ENCODE measurements at regions not wholly inside any gene's neighbourhood (a gene's known extent, or its start where the extent isn't known, plus 50 kb on each side); places are given as distances from the start of the nearest gene placed in this dataset.

GRCh38 chr10:1968257-1969033, 231.1 kb upstream of the ADARB2 start:
- DNase-seq (ENCODE audit: insufficient read length, low spot score, missing footprints) = no peak

GRCh38 chr10:1966712-1967376, 229.5 kb upstream of the ADARB2 start:
- Histone ChIP-seq H3K4me1 (ENCODE audit: insufficient read depth, low read length) (no peaks in the 10 kb centered on the region), H3K4me3 (ENCODE audit: insufficient read depth, low read length) (no peak overlapping the region), H3K27ac (ENCODE audit: low read depth, low read length) (no peak overlapping the region), H3K9me3 (ENCODE audit: low read depth, low read length) (peaks cover 10% of the 10 kb centered on the region), H3K4me2 (ENCODE audit: insufficient read depth, low read length) (no peak overlapping the region), H3K79me2 (ENCODE audit: insufficient read depth, low read length) (no peaks in the 10 kb centered on the region), H3K27me3 (ENCODE audit: insufficient read depth, low read length) (no peaks in the 10 kb centered on the region), H3K36me3 (ENCODE audit: insufficient read depth, low read length) (no peaks in the 10 kb centered on the region), H2AFZ (ENCODE audit: low read length) (no peak overlapping the region), H4K20me1 (ENCODE audit: insufficient read depth, low read length) (no peaks in the 10 kb centered on the region)
- TF ChIP-seq CTCF (IDR thresholded peaks at IDR 0.05; ENCODE audit: extremely low read depth, low read depth, low read length) = no peak
- no peak for DNase-seq (ENCODE audit: insufficient read length, low spot score, missing footprints)

More at GRCh38 chr10:1968257-1969033, 231.1 kb upstream of the ADARB2 start:
- Histone ChIP-seq H3K79me2 (ENCODE audit: insufficient read depth, low read length) (no peaks in the 10 kb centered on the region), H3K27me3 (ENCODE audit: insufficient read depth, low read length) (no peaks in the 10 kb centered on the region), H3K4me1 (ENCODE audit: insufficient read depth, low read length) (no peaks in the 10 kb centered on the region), H3K4me3 (ENCODE audit: insufficient read depth, low read length) (no peak overlapping the region), H4K20me1 (ENCODE audit: insufficient read depth, low read length) (no peaks in the 10 kb centered on the region), H3K9me3 (ENCODE audit: low read depth, low read length) (peaks cover 10% of the 10 kb centered on the region), H2AFZ (ENCODE audit: low read length) (no peak overlapping the region), H3K4me2 (ENCODE audit: insufficient read depth, low read length) (no peak overlapping the region), H3K27ac (ENCODE audit: low read depth, low read length) (no peak overlapping the region), H3K36me3 (ENCODE audit: insufficient read depth, low read length) (no peaks in the 10 kb centered on the region)
- TF ChIP-seq CTCF (IDR thresholded peaks at IDR 0.05; ENCODE audit: extremely low read depth, low read depth, low read length) = no peak

- no peaks in the 10 kb centered on the region for H3K79me2 ChIP-seq (ENCODE audit: insufficient read depth, low read length)
- H3K4me1 ChIP-seq (ENCODE audit: insufficient read depth, low read length) = no peaks in the 10 kb centered on the region
- H3K4me3 ChIP-seq (ENCODE audit: insufficient read depth, low read length) = no peak overlapping the region
- H4K20me1 ChIP-seq (ENCODE audit: insufficient read depth, low read length) = no peaks in the 10 kb centered on the region
- H3K27ac ChIP-seq (ENCODE audit: low read depth, low read length) = no peak overlapping the region
- DNase-seq (ENCODE audit: insufficient read length, low spot score, missing footprints) = no peak
- no peaks in the 10 kb centered on the region for H3K36me3 ChIP-seq (ENCODE audit: insufficient read depth, low read length)
- no peak overlapping the region for H2AFZ ChIP-seq (ENCODE audit: low read length)
- peaks cover 7% of the 10 kb centered on the region for H3K9me3 ChIP-seq (ENCODE audit: low read depth, low read length)
- no peaks in the 10 kb centered on the region for H3K27me3 ChIP-seq (ENCODE audit: insufficient read depth, low read length)
- no peak for TF ChIP-seq CTCF (IDR thresholded peaks at IDR 0.05; ENCODE audit: extremely low read depth, low read depth, low read length)
- H3K4me2 ChIP-seq (ENCODE audit: insufficient read depth, low read length) = no peak overlapping the region
Measured at GRCh38 chr10:1964476-1964875, 227.2 kb upstream of the ADARB2 start.

- H3K4me1 ChIP-seq (ENCODE audit: insufficient read depth, low read length) = no peaks in the 10 kb centered on the region
- H3K27me3 ChIP-seq (ENCODE audit: insufficient read depth, low read length) = no peaks in the 10 kb centered on the region
- no peak overlapping the region for H3K27ac ChIP-seq (ENCODE audit: low read depth, low read length)
- no peak for DNase-seq (ENCODE audit: insufficient read length, low spot score, missing footprints)
- H4K20me1 ChIP-seq (ENCODE audit: insufficient read depth, low read length) = no peaks in the 10 kb centered on the region
- TF ChIP-seq CTCF (IDR thresholded peaks at IDR 0.05; ENCODE audit: extremely low read depth, low read depth, low read length) = no peak
- no peaks in the 10 kb centered on the region for H3K79me2 ChIP-seq (ENCODE audit: insufficient read depth, low read length)
- no peaks in the 10 kb centered on the region for H3K36me3 ChIP-seq (ENCODE audit: insufficient read depth, low read length)
- H3K4me2 ChIP-seq (ENCODE audit: insufficient read depth, low read length) = no peak overlapping the region
- no peak overlapping the region for H3K4me3 ChIP-seq (ENCODE audit: insufficient read depth, low read length)
- no peak overlapping the region for H2AFZ ChIP-seq (ENCODE audit: low read length)
- peaks cover 3% of the 10 kb centered on the region for H3K9me3 ChIP-seq (ENCODE audit: low read depth, low read length)
Measured at GRCh38 chr10:1963341-1963740, 226.0 kb upstream of the ADARB2 start.

All from osteoblast (primary cell).